ENCODE measurements at regions not wholly inside any gene's neighbourhood (a gene's known extent, or its start where the extent isn't known, plus 50 kb on each side); places are given as distances from the start of the nearest gene placed in this dataset.

DNA sequence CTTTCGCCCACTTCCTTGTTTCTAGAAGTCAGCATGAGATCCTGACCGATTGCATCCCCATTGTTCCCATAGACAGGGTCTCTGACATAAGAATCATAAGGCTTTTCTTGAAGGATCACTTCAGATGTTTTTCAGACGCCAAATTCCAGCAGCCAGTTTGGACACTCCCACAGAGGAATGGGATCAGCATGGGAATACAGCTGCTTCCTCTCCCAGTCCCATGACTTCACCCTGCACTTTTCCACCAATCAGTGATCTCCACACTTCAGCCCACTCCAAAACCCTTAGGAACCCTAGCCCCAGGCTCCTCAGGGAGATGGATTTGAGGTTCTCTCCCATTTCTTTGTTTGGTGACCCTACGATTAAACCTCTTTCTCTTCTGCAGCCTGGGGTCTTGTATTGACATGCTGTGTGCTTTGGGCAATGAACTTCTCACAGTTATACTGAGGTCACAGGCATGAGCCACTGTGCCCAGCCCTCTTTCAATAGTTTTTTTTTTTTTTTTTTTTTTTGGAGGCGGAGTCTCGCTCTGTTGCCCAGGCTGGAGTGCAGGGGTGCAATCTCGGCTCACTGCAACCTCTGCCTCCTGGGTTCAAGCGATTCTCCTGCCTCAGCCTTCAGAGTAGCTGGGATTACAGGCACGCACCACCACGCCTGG lies 52.8 kb upstream of the CHST3 start:
- TF ChIP-seq POLR2A (IDR thresholded peaks at IDR 0.05; ENCODE audit: low read depth, low read length) (no peak), TAF1 (IDR thresholded peaks at IDR 0.05; ENCODE audit: low read depth, low read length) (no peak), POLR2AphosphoS5 (IDR thresholded peaks at IDR 0.05; ENCODE audit: low read depth, low read length) (no peak)

Data from GM12891 (cell line).